HCT116 (cell line): ENCODE measurements at regions not wholly inside any gene's neighbourhood (a gene's known extent, or its start where the extent isn't known, plus 50 kb on each side); places are given as distances from the start of the nearest gene placed in this dataset.

Experiments
- ATAC-seq: fragments of 200-7000 bp; cut with Tn5 transposase; 2 replicates; pipeline ENCODE4 v1.9.1; 2020; ENCODE audit warnings: mild to moderate bottlenecking, moderate library complexity
- BruUV-seq: library from RNA; stranded (reverse); fragments of 400-500 nt; replicated peaks from 2 replicates; lab custom pipeline; 2021; lab: Mats Ljungman, UMichigan
- CTCF ChIA-PET: fragments of 300-600 bp; sonication (Branson Sonifier 250); formaldehyde crosslinking; loops from one replicate; lab custom pipeline; 2021; ENCODE audit warnings: antibody characterized with exemption; lab: Charles Lee
- POLR2A ChIA-PET: fragments of 300-600, 350-600 bp; sonication (Branson Sonifier 250); formaldehyde crosslinking; loops from one replicate; lab custom pipeline; 2021; ENCODE audit warnings: antibody characterized with exemption; lab: Charles Lee
- RAD21 ChIA-PET, 2 experiments: fragments of 300-600 bp; sonication (Branson Sonifier 250); formaldehyde crosslinking; loops; one replicate each; lab custom pipeline; 2023; ENCODE audit warnings: low total read pairs in 2 of 2; ENCODE audit not compliant: uncharacterized antibody in 2 of 2, unreplicated experiment in 2 of 2, low non-redundant PET in 1 of 2; lab: Charles Lee
- DNase-seq: peaks from one replicate; pipeline ENCODE4 v3.0.0-alpha.2; 2010; ENCODE audit warnings: low read depth, low spot score
- H2AFZ ChIP-seq: fragments of 200-600 bp; shearing (Covaris generic), sonication (generic); 2 replicates; pipeline ENCODE4 v1.6.1; 2017; ENCODE audit warnings: low read depth, mixed run types, mixed read lengths, antibody characterized with exemption, low read length; ENCODE audit not compliant: poor library complexity, severe bottlenecking
- H3K27ac ChIP-seq: 2 replicates; pipeline ENCODE4 v1.5.1; 2012; ENCODE audit warnings: low read depth, low read length
- H3K27me3 ChIP-seq: fragments of 200-600 bp; sonication (generic); 2 replicates; pipeline ENCODE4 v1.6.1; 2016; ENCODE audit warnings: mixed run types, low read length, mixed read lengths; ENCODE audit not compliant: insufficient read depth
- H3K36me3 ChIP-seq, 2 experiments: fragments of 200-500 bp in 1 of 2; fragments of 200-600 bp in 1 of 2; sonication (Bioruptor generic) in 1 of 2; sonication (generic) in 1 of 2; 2 replicates each; pipeline versions ENCODE4 v1.5.1 to v1.6.1; 2014 to 2016; ENCODE audit warnings: low read length in 2 of 2, inconsistent platforms in 1 of 2, mixed read lengths in 1 of 2, mixed run types in 1 of 2; ENCODE audit not compliant: insufficient read depth in 2 of 2, control insufficient read depth in 1 of 2
- H3K4me1 ChIP-seq, 2 experiments: fragments of 200-600 bp in 1 of 2; sonication (generic) in 1 of 2; 2 replicates each; pipeline versions ENCODE4 v1.5.1 to v1.6.1; 2012 to 2017; ENCODE audit warnings: low read length in 2 of 2, inconsistent platforms in 1 of 2, mild to moderate bottlenecking in 1 of 2, mixed read lengths in 1 of 2, mixed run types in 1 of 2, moderate library complexity in 1 of 2; ENCODE audit not compliant: insufficient read depth in 2 of 2, control insufficient read depth in 1 of 2
- H3K4me2 ChIP-seq: fragments of 200-600 bp; sonication (generic); 2 replicates; pipeline ENCODE4 v1.6.1; 2017; ENCODE audit warnings: mixed run types, low read length, mixed read lengths
- H3K4me3 ChIP-seq, 2 experiments: fragments of 200-600 bp in 1 of 2; sonication (generic) in 1 of 2; replicated peaks in 1 of 2; 2 replicates each; pipeline ENCODE4 v1.5.1; 2011 to 2016; ENCODE audit warnings: low read length in 2 of 2, control low read depth in 1 of 2, low read depth in 1 of 2, mild to moderate bottlenecking in 1 of 2, mixed read lengths in 1 of 2, mixed run types in 1 of 2
- H3K79me2 ChIP-seq: fragments of 200-600 bp; sonication (generic); 2 replicates; pipeline ENCODE4 v1.6.1; 2017; ENCODE audit warnings: mild to moderate bottlenecking, mixed run types, low read length, moderate library complexity, mixed read lengths; ENCODE audit not compliant: insufficient read depth
- H3K9ac ChIP-seq: fragments of 200-600 bp; sonication (generic); 2 replicates; pipeline ENCODE4 v1.6.1; 2016; ENCODE audit warnings: low read length, mixed read lengths
- H3K9me2 ChIP-seq: fragments of 200-600 bp; sonication (generic), shearing (Covaris generic); 2 replicates; pipeline ENCODE4 v1.6.1; 2017; ENCODE audit warnings: mixed run types, mild to moderate bottlenecking, moderate library complexity; ENCODE audit not compliant: insufficient read depth
- H3K9me3 ChIP-seq, 2 experiments: fragments of 200-500 bp in 1 of 2; fragments of 200-600 bp in 1 of 2; sonication (Bioruptor generic) in 1 of 2; sonication (generic) in 1 of 2; 2 replicates each; pipeline ENCODE4 v1.6.1; 2014 to 2017; ENCODE audit warnings: low read length in 2 of 2, mixed read lengths in 2 of 2, inconsistent platforms in 1 of 2, low read depth in 1 of 2, mild to moderate bottlenecking in 1 of 2, mixed run types in 1 of 2, moderate library complexity in 1 of 2; ENCODE audit not compliant: control insufficient read depth in 1 of 2, insufficient read depth in 1 of 2
- H4K20me1 ChIP-seq: fragments of 200-600 bp; sonication (generic), shearing (Covaris generic); 2 replicates; pipeline ENCODE4 v1.6.1; 2017; ENCODE audit warnings: mixed run types, mild to moderate bottlenecking, moderate library complexity; ENCODE audit not compliant: insufficient read depth
- ELF1 ChIP-seq: IDR thresholded peaks from 2 replicates; pipeline ENCODE4 v1.6.1; 2012; ENCODE audit warnings: low read depth, borderline replicate concordance
- JUND ChIP-seq: IDR thresholded peaks from 2 replicates; pipeline ENCODE4 v1.6.1; 2012
- RAD21 ChIP-seq: IDR thresholded peaks from 2 replicates; pipeline ENCODE4 v1.6.1; 2012; ENCODE audit warnings: low read depth, mild to moderate bottlenecking
- SP1 ChIP-seq: IDR thresholded peaks from 2 replicates; pipeline ENCODE4 v1.6.1; 2012; ENCODE audit warnings: low read depth
- SRF ChIP-seq: IDR thresholded peaks from 2 replicates; pipeline ENCODE4 v1.6.1; 2012; ENCODE audit warnings: low read depth
- TCF7L2 ChIP-seq: IDR thresholded peaks from 2 replicates; pipeline ENCODE4 v1.7.0; 2011; ENCODE audit warnings: borderline replicate concordance, inconsistent platforms; ENCODE audit not compliant: insufficient read depth, insufficient read length; ENCODE audit errors: extremely low read depth
- ZFX ChIP-seq: fragments of 450-650 bp; IDR thresholded peaks from 2 replicates; pipeline ENCODE4 v1.6.1; 2017
- ZNF274 ChIP-seq: fragments of 200-500 bp; sonication (Bioruptor generic); IDR thresholded peaks from 2 replicates; pipeline ENCODE4 v1.6.1; 2014; ENCODE audit warnings: mild to moderate bottlenecking, low read depth, low read length, inconsistent platforms
- intact Hi-C: fragments of 100-400 bp; cut with micrococcal nuclease; formaldehyde crosslinking; loops from 2 replicates; pipeline ENCODE4 v1.10.0; 2022
- TF ChIP-seq, protein P1 (sequence below): IDR thresholded peaks from 2 replicates; pipeline ENCODE4 v1.6.1; 2011; ENCODE audit warnings: mild to moderate bottlenecking, low read length, moderate library complexity; ENCODE audit not compliant: insufficient replicate concordance; ENCODE audit errors: extremely low read depth
- TF ChIP-seq, protein P2 (sequence below): IDR thresholded peaks from 2 replicates; pipeline ENCODE4 v1.6.1; 2012

DNA sequence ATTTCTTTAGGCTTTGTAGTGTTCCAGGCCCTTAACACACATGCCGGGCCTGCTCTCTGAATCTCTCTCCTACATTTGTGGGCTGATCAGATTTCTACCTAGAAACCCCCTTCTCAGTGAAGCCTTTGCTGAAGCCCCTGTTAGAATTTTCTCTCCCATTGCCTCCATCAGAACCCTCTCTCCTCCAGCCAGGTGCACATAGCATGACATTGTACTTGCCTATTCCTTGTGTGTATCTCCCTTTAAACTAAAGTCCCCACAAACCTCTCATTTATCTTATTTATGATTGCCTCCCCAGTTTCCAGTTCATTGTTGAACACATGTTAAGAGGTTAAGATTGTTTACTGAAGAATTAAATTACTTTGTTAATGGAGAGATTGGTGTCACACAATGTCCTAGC, 325.5 kb upstream of the CITED2 start:
- Histone ChIP-seq H3K27ac (no peak overlapping the region), H3K4me1 (no peaks in the 10 kb centered on the region), H2AFZ (no peak overlapping the region), H3K9ac (no peak overlapping the region), H3K36me3 (no peaks in the 10 kb centered on the region), H3K9me2 (no peaks in the 10 kb centered on the region), H4K20me1 (no peaks in the 10 kb centered on the region), H3K9me3 (no peaks in the 10 kb centered on the region), H3K79me2 (no peaks in the 10 kb centered on the region), H3K4me3 (no peak overlapping the region), H3K4me2 (no peak overlapping the region)
- DNase-seq (no peak), ATAC-seq (no peak)
- CTCF ChIA-PET = no interaction called here
- RAD21 ChIA-PET = no interaction called here
- no TSS peak for BruUV-seq
- POLR2A ChIA-PET = no interaction called here
- intact Hi-C loops = no loop called here
- TF ChIP-seq ZFX (no peak), ELF1 (no peak), TCF7L2 (no peak), JUND (no peak), ZNF274 (no peak), RAD21 (no peak), SRF (no peak), SP1 (no peak)
- TF ChIP-seq, protein P1, sequence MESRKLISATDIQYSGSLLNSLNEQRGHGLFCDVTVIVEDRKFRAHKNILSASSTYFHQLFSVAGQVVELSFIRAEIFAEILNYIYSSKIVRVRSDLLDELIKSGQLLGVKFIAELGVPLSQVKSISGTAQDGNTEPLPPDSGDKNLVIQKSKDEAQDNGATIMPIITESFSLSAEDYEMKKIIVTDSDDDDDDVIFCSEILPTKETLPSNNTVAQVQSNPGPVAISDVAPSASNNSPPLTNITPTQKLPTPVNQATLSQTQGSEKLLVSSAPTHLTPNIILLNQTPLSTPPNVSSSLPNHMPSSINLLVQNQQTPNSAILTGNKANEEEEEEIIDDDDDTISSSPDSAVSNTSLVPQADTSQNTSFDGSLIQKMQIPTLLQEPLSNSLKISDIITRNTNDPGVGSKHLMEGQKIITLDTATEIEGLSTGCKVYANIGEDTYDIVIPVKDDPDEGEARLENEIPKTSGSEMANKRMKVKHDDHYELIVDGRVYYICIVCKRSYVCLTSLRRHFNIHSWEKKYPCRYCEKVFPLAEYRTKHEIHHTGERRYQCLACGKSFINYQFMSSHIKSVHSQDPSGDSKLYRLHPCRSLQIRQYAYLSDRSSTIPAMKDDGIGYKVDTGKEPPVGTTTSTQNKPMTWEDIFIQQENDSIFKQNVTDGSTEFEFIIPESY = no peak
- TF ChIP-seq, protein P2, sequence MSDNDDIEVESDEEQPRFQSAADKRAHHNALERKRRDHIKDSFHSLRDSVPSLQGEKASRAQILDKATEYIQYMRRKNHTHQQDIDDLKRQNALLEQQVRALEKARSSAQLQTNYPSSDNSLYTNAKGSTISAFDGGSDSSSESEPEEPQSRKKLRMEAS = no peak
- TF ChIP-seq, all 23 proteins: peak for 0
- H3K27me3 ChIP-seq = no peaks in the 10 kb centered on the region
